Esophagus squamous epithelium (tissue), 5 donors: ENCODE measurements at regions not wholly inside any gene's neighbourhood (a gene's known extent, or its start where the extent isn't known, plus 50 kb on each side); places are given as distances from the start of the nearest gene placed in this dataset.
"Not testable (repeated sequence)": the region's sequence is repeated elsewhere in the genome, so short reads cannot be mapped to it uniquely, and the experiment has no call there.

Experiments
- DNase-seq: peaks from one replicate; lab custom pipeline; 2025; lab: John Stamatoyannopoulos, UW
- H3K27ac ChIP-seq, 4 donors: fragments of 200-600 bp; sonication (generic); one replicate each; pipeline ENCODE4 v1.5.1; 2016 to 2019; ENCODE audit warnings: mild to moderate bottlenecking in 1 of 4
- H3K27me3 ChIP-seq, 4 donors: fragments of 200-600 bp; sonication (generic); 1 replicate in 3 of 4; 2 replicates in 1 of 4; pipeline versions ENCODE4 v1.5.1 to v1.6.0; 2017 to 2021; ENCODE audit warnings: antibody characterized with exemption in 1 of 4
- H3K36me3 ChIP-seq, 3 donors: fragments of 200-600 bp; sonication (generic); one replicate each; pipeline ENCODE4 v1.5.1; 2016 to 2019
- H3K4me1 ChIP-seq, 3 donors: fragments of 200-600 bp; sonication (generic); one replicate each; pipeline ENCODE4 v1.5.1; 2017 to 2019
- H3K4me3 ChIP-seq, 4 donors: fragments of 200-600 bp; sonication (generic); 1 replicate in 3 of 4; 2 replicates in 1 of 4; pipeline ENCODE4 v1.5.1; 2016 to 2019; ENCODE audit warnings: mild to moderate bottlenecking in 2 of 4, moderate library complexity in 1 of 4
- H3K9me3 ChIP-seq, 3 donors: fragments of 200-600 bp; sonication (generic); one replicate each; pipeline ENCODE4 v1.5.1; 2016 to 2019
- CTCF ChIP-seq, 6 experiments: fragments of 450-650 bp in 4 of 6; fragments of 200-600 bp in 2 of 6; sonication (generic) in 2 of 6; IDR thresholded peaks; one replicate each; pipeline ENCODE4 v1.5.1; 2016 to 2019; ENCODE audit warnings: antibody characterized with exemption in 6 of 6, mild to moderate bottlenecking in 4 of 6, moderate library complexity in 4 of 6
- POLR2A ChIP-seq, 4 donors: fragments of 450-650 bp; IDR thresholded peaks; one replicate each; pipeline ENCODE4 v1.6.1; 2017; ENCODE audit warnings: antibody characterized with exemption in 4 of 4, mild to moderate bottlenecking in 4 of 4, moderate library complexity in 3 of 4
- WGBS, 2 donors: methylation state at CpG; one replicate each; pipeline ENCODE4 v1.1.5; 2018; 5-methylcytosine and 5-hydroxymethylcytosine counted together
- intact Hi-C: fragments of 100-400 bp; cut with DNase I; formaldehyde crosslinking; loops from one replicate; pipeline ENCODE4 v1.15.0; 2022
- donor health status: DM: yes; HTN: yes; CAD: no.

- Histone ChIP-seq H3K36me3 (no peaks in the 10 kb centered on the region), H3K4me1 (no peaks in the 10 kb centered on the region), H3K27me3 (no peaks in the 10 kb centered on the region), H3K4me3 (no peak overlapping the region), H3K27ac (no peak overlapping the region), H3K9me3 (no peaks in the 10 kb centered on the region)
- TF ChIP-seq CTCF (IDR thresholded peaks at IDR 0.05) (no peak), POLR2A (IDR thresholded peaks at IDR 0.05) (no peak)
- 13 to 33% methylated on average over 1 of the region's 1 CpG for WGBS, 2 donors
- intact Hi-C loops = no loop called here
- no peak for DNase-seq
Observed at GRCh38 chrX:66833426-66833825, 194.5 kb upstream of the EDA2R start.

DNA sequence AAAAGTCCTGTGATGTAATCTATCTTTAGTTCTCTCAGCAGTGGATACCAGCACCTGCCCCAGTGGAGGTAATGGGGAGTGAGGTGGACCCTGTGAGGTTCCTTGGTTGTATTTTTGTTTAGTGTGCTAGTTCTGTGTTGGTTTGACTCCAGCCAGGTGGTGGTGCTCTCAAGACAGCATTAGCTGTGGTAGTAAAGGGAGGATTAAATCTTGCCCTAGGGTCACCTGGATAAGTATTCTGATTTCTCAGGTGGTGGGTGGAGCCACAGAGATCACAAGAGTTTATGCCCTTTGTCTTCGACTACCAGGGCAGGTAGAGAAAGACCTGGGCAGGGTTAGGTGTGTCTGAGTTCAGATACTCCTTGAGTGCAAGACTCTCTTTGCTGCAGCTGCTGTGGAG is 176.3 kb upstream of the EDA2R start:
- H3K4me3 ChIP-seq = no peak overlapping the region
- H3K4me1 ChIP-seq = no peaks in the 10 kb centered on the region
- H3K36me3 ChIP-seq = no peaks in the 10 kb centered on the region
- H3K27ac ChIP-seq = no peak overlapping the region
- intact Hi-C loops = no loop called here
- no peaks in the 10 kb centered on the region for H3K27me3 ChIP-seq
- TF ChIP-seq CTCF (IDR thresholded peaks at IDR 0.05) (no peak), POLR2A (IDR thresholded peaks at IDR 0.05) (no peak)
- DNase-seq = no peak
- H3K9me3 ChIP-seq = no peaks in the 10 kb centered on the region
- WGBS, 2 donors = 43 to 83% methylated on average over 1 of the region's 1 CpG

DNA sequence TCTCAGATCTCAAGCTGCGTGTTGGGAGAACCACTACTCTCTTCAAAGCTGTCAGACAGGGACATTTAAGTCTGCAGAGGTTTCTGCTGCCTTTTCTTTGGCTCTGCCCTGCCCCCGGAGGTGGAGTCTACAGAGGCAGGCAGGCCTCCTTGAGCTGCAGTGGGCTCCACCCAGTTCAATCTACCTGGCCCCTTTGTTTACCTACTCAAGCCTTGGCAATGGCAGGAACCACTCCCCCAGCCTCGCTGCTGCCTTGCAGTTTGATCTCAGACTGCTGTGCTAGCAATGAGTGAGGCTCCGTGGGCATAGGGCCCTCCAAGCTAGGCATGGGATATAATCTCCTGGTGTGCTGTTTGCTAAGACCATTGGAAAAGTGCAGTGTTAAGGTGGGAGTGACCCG is 155.6 kb upstream of the EDA2R start:
- WGBS, 2 donors = 50 to 100% methylated on average over 1 of the region's 5 CpGs
- H3K27me3 ChIP-seq, H3K36me3 ChIP-seq, H3K27ac ChIP-seq, H3K4me3 ChIP-seq, H3K4me1 ChIP-seq, DNase-seq, intact Hi-C loops, H3K9me3 ChIP-seq: not testable (repeated sequence)

- DNase-seq = no peak
- Histone ChIP-seq H3K27ac (no peak overlapping the region), H3K4me1 (no peaks in the 10 kb centered on the region), H3K27me3 (no peaks in the 10 kb centered on the region), H3K36me3 (no peaks in the 10 kb centered on the region), H3K4me3 (no peak overlapping the region), H3K9me3 (no peaks in the 10 kb centered on the region)
- TF ChIP-seq POLR2A (IDR thresholded peaks at IDR 0.05) (no peak), CTCF (IDR thresholded peaks at IDR 0.05) (no peak)
- intact Hi-C loops = no loop called here
- WGBS, 2 donors = 80% methylated on average over 1 of the region's 3 CpGs; no CpG with 5 or more reads in 1 of the 2 donors
Observed at GRCh38 chrX:66766318-66766717, 127.4 kb upstream of the EDA2R start.

- Histone ChIP-seq H3K4me1 (no peaks in the 10 kb centered on the region), H3K4me3 (no peak overlapping the region), H3K27ac (no peak overlapping the region), H3K9me3 (no peaks in the 10 kb centered on the region), H3K36me3 (no peaks in the 10 kb centered on the region), H3K27me3 (no peaks in the 10 kb centered on the region)
- no peak for TF ChIP-seq POLR2A (IDR thresholded peaks at IDR 0.05)
- no peak for TF ChIP-seq CTCF (IDR thresholded peaks at IDR 0.05)
- intact Hi-C loops = no loop called here
- 60% methylated on average over 1 of the region's 1 CpG for WGBS, 2 donors
- no peak for DNase-seq
Observed at GRCh38 chrX:66760651-66761050, 121.8 kb upstream of the EDA2R start.

DNA sequence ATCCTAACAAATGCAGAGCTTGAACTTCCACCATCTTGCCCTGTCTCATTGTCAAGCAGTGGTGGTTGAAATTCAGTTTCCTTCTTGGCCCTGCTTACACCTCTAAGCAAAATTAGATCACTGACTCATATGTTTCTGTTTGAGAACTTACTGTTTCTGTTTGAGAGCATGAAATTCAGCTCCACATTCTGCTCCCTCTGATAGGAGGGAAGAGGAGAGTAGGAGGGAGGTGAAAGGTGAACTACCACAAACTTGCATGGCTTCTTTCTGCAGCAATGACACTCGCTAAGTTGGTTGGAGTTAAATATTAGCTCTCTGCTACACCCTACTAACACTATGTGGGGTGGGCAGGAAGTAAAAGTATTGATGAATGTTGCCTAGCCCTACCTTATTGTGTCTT is 117.8 kb upstream of the EDA2R start:
- no peaks in the 10 kb centered on the region for H3K9me3 ChIP-seq
- no peak for DNase-seq
- TF ChIP-seq CTCF (IDR thresholded peaks at IDR 0.05) = no peak
- TF ChIP-seq POLR2A (IDR thresholded peaks at IDR 0.05) = no peak
- no peak overlapping the region for H3K27ac ChIP-seq
- no peak overlapping the region for H3K4me3 ChIP-seq
- H3K36me3 ChIP-seq = no peaks in the 10 kb centered on the region
- H3K27me3 ChIP-seq = no peaks in the 10 kb centered on the region
- no peaks in the 10 kb centered on the region for H3K4me1 ChIP-seq
- intact Hi-C loops = no loop called here
- 33 to 43% methylated on average over 1 of the region's 1 CpG for WGBS, 2 donors
